ENCODE measurements at regions not wholly inside any gene's neighbourhood (a gene's known extent, or its start where the extent isn't known, plus 50 kb on each side); places are given as distances from the start of the nearest gene placed in this dataset.

GRCh38 chr10:130719448-130719752 lies 583.2 kb downstream of the GLRX3 start:
- no peak for DNase-seq (ENCODE audit: low spot score)

DNA sequence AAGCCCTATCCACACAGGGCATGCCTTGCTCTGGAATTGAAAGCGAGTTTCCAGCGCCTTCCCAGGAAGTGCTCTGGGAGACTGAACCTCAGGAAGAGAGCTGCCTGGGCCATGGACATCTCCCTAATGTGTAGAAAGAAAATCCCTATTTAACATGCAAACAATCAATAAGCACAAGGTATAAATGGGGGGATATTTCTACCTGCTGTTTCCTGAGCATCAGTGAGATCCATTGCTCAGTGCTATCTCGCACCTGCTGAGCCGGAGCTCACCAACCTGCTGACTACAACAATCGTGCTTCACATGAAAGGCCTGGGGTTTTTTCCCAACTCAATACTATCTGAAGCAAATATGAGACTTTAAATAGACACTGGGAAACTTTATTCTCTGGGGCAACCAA lies 584.0 kb downstream of the GLRX3 start:
- no peak for DNase-seq (ENCODE audit: low spot score)

DNA sequence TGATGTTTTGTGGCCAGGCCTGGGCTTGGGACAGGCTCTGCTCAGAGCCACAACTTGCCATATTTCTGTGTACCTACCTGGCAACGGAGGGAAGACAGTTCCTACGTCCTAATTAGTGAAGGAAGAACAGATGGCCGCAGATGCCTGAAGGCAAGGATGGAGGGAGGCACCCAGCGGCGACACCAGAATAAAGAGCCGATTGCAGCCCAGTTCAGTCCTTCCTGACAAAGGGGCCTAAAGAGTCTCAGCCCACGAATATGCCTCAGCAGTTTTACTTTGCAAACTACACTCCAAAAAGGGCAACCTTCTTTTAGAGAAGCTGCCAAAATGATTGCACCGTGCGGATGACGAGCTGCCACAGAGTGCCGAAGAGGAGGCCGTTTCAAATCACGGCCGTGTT lies 585.8 kb downstream of the GLRX3 start:
- DNase-seq (ENCODE audit: low spot score): no peak

- DNase-seq (ENCODE audit: low spot score): no peak
Observed at GRCh38 chr10:130723704-130724103, 587.5 kb downstream of the GLRX3 start.

DNA sequence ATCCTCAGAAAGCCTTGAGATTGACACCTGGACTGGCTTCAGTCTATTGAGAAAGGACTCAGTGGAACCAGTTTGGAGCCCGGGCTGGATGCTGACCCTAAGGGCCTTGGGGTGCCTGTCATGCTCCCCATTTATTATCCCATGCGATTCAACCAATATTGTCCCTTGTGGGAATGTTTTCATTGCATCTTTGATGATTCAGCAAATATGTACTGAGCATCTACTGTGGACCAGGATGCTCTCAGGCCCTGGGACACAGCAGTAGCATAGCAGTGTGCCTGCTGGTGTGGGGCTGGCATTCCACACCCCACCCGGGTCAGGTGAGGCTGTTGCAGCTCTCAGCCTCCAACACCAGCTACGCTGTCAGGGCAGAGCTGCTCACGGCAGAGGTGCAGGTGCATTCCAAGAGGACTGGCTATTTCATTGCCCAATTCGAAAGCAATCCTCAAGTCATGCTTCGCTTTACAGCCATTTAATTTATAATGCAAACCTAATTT lies 586.0 kb downstream of the TCERG1L start:
- no peak for DNase-seq (ENCODE audit: low spot score)

GRCh38 chr10:130726996-130727725 lies 584.4 kb downstream of the TCERG1L start:
- DNase-seq (ENCODE audit: low spot score): no peak

DNA sequence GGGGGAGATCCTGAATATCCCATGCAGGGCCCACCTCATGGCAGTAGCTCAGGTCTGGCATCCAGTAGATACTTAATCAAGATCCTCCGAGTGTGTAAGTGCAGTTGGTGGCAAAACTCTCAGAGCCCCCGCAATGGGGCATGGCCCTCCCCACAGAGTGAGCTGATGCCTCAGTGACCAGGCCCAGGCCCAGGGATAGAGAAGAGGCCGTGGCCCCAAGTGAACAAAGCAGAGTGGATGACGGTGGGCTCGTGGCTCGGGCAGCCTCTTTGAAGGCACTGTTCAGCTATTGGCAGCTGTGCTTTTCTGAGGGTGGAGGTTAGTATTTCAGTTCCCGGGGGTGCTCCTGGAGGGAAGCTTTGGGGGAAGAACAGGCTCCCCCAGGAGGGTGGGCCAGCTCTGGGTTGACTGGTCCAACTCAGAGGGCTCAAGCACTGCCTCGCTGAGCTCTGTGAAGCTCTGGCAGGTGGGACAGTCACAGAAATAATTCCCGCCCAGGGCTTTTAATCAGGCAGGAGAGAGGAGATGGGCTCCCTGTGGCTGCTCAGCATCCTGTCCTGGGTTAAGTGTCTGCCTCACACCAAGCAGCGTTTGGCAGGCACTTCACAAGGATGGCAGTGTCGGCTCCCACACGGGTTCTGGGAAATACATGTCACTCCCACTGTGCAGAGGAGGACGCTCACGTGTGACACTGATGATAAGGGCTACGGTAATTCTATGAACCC lies 583.6 kb downstream of the TCERG1L start:
- no peak for DNase-seq (ENCODE audit: low spot score)

DNA sequence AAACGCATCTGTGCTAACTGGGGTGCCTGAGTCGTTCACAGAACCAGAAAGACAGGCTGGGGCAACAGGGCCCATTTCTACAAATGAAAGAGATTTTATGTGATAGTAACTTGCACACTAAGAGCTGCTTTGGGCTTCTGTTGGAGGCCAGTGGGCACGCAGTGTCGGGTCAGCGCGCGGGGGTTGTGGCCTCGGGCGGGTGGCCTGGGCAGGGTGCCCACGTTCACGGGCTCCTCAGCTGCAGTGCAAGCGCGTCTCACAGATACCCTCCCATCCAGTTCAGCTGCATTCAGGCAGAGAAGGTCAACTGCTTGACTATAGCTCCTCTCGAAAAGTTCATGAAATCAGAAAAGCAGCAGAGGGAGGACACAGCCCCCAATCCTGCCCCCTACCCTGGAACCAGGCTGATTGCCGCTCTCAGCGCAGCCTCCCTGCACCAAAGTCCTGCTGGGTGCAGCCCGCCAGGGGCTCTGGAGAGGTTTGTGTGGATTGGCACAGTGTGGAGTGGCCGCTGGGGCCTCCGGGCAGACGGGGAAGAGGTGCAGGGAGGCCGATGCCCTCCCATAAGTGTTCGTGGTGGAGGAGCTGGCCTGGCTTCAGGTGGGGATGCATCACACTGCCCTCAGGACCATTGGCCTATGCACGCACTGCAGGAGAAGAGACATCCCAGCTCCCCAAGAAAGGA lies 582.8 kb downstream of the TCERG1L start:
- DNase-seq (ENCODE audit: low spot score): no peak

- no peak for DNase-seq (ENCODE audit: low spot score)
Observed at GRCh38 chr10:130729876-130730275, 581.6 kb downstream of the TCERG1L start.

DNA sequence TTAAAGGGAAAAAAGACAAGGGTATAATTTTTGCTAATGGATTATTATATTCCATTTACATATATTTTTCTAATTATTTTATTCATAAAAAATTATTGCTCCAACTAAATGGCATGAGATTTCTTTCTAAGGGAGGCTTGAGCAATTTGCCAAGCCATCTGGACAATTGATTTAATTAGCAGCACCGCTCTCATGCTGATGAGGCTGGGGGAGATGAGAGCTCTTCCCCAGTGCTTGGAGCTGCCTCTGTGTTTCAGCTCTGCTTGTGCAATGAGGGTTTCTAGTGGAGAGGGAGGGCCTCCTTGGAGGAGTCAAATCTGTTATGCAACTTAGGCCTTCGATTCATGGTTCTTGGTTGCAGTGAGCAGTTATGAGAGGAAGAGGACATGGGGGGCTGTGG lies 574.3 kb downstream of the TCERG1L start:
- no peak for DNase-seq (ENCODE audit: low spot score)

GRCh38 chr10:130737621-130738020 lies 573.9 kb downstream of the TCERG1L start:
- no peak for DNase-seq (ENCODE audit: low spot score)

GRCh38 chr10:130739016-130739756 lies 572.3 kb downstream of the TCERG1L start:
- DNase-seq (ENCODE audit: low spot score): no peak

- DNase-seq (ENCODE audit: low spot score): no peak
Observed at GRCh38 chr10:130739757-130740145, 571.8 kb downstream of the TCERG1L start.

GRCh38 chr10:130740166-130740565 lies 571.4 kb downstream of the TCERG1L start:
- DNase-seq (ENCODE audit: low spot score): no peak

GRCh38 chr10:130740915-130741750 lies 570.4 kb downstream of the TCERG1L start:
- no peak for DNase-seq (ENCODE audit: low spot score)

GRCh38 chr10:130741901-130742855 lies 569.3 kb downstream of the TCERG1L start:
- no peak for DNase-seq (ENCODE audit: low spot score)

GRCh38 chr10:130742941-130743675 lies 568.4 kb downstream of the TCERG1L start:
- DNase-seq (ENCODE audit: low spot score): no peak

- no peak for DNase-seq (ENCODE audit: low spot score)
Observed at GRCh38 chr10:130743751-130744271, 567.7 kb downstream of the TCERG1L start.

GRCh38 chr10:130744631-130745030 lies 566.9 kb downstream of the TCERG1L start:
- DNase-seq (ENCODE audit: low spot score): no peak
